H1 (cell line): ENCODE measurements at regions not wholly inside any gene's neighbourhood (a gene's known extent, or its start where the extent isn't known, plus 50 kb on each side); places are given as distances from the start of the nearest gene placed in this dataset.

Experiments
- CTCF ChIA-PET: fragments of 300-600 bp; sonication (Branson Sonifier 250); formaldehyde crosslinking; loops from one replicate; lab custom pipeline; 2021; ENCODE audit not compliant: partially characterized antibody; lab: Charles Lee
- POLR2A ChIA-PET: fragments of 300-600 bp; sonication (Branson Sonifier 250); formaldehyde crosslinking; loops from one replicate; lab custom pipeline; 2021; ENCODE audit warnings: inconsistent platforms; ENCODE audit not compliant: partially characterized antibody; lab: Charles Lee
- DNase-seq, 2 experiments: peaks; one replicate each; pipeline versions ENCODE4 v3.0.0 to v3.0.0-alpha.2; 2010 to 2022; ENCODE audit warnings: low spot score in 2 of 2, low read depth in 1 of 2, mixed read lengths in 1 of 2
- FAIRE-seq: peaks from 2 replicates; lab custom pipeline; 2011; peaks lifted over from hg19 to GRCh38; lab: Jason Lieb, UNC
- H2AFZ ChIP-seq: 2 replicates; pipeline ENCODE4 v1.8.1; 2012; ENCODE audit warnings: low read length, inconsistent platforms
- H2AK5ac ChIP-seq: 2 replicates; pipeline ENCODE4 v1.6.1; 2013; ENCODE audit warnings: low read depth, low read length
- H2BK120ac ChIP-seq: replicated peaks from 2 replicates; pipeline ENCODE3; 2013; ENCODE audit warnings: low read depth, low read length, inconsistent platforms
- H2BK12ac ChIP-seq: 2 replicates; pipeline ENCODE4 v1.6.1; 2013; ENCODE audit warnings: low read depth, low read length
- H2BK15ac ChIP-seq: 2 replicates; pipeline ENCODE4 v1.6.1; 2013; ENCODE audit warnings: low read length
- H2BK20ac ChIP-seq: 2 replicates; pipeline ENCODE4 v1.6.1; 2013; ENCODE audit warnings: low read length
- H2BK5ac ChIP-seq: 2 replicates; pipeline ENCODE4 v1.6.1; 2013; ENCODE audit warnings: low read depth, low read length
- H3K14ac ChIP-seq: 2 replicates; pipeline ENCODE4 v1.6.1; 2013; ENCODE audit warnings: inconsistent platforms; ENCODE audit not compliant: insufficient read length
- H3K18ac ChIP-seq: 2 replicates; pipeline ENCODE4 v1.6.1; 2013; ENCODE audit warnings: low read length; ENCODE audit errors: extremely low read depth
- H3K23ac ChIP-seq: 2 replicates; pipeline ENCODE4 v1.6.1; 2013; ENCODE audit warnings: inconsistent platforms; ENCODE audit not compliant: insufficient read length
- H3K23me2 ChIP-seq: 2 replicates; pipeline ENCODE4 v1.6.1; 2013; ENCODE audit warnings: low read depth, low read length
- H3K27ac ChIP-seq: 2 replicates; pipeline ENCODE4 v1.6.1; 2011; ENCODE audit warnings: low read depth, low read length, inconsistent platforms
- H3K27me3 ChIP-seq, 4 experiments: replicated peaks in 1 of 4; 1 replicate in 1 of 4; 2 replicates in 3 of 4; pipeline versions ENCODE4 v1.6.1 to v1.8.1; 2011 to 2013; ENCODE audit warnings: low read length in 3 of 4, mild to moderate bottlenecking in 3 of 4, inconsistent platforms in 2 of 4, mixed read lengths in 2 of 4, moderate library complexity in 1 of 4; ENCODE audit not compliant: control insufficient read depth in 3 of 4, insufficient read depth in 3 of 4; ENCODE audit errors: extremely low read depth in 1 of 4
- H3K36me3 ChIP-seq, 4 experiments: 2 replicates each; pipeline versions ENCODE4 v1.6.1 to v1.8.1; 2011 to 2013; ENCODE audit warnings: mild to moderate bottlenecking in 4 of 4, low read length in 3 of 4, moderate library complexity in 2 of 4, control low read depth in 1 of 4, inconsistent platforms in 1 of 4; ENCODE audit not compliant: insufficient read depth in 4 of 4, control insufficient read depth in 2 of 4
- H3K4ac ChIP-seq: replicated peaks from 2 replicates; pipeline ENCODE3; 2013; ENCODE audit warnings: low read length, low read depth, mixed read lengths, inconsistent platforms; ENCODE audit not compliant: insufficient read length
- H3K4me1 ChIP-seq, 4 experiments: replicated peaks in 1 of 4; 1 replicate in 1 of 4; 2 replicates in 3 of 4; pipeline versions ENCODE4 v1.6.1 to v1.8.1; 2011 to 2013; ENCODE audit warnings: low read length in 3 of 4, inconsistent platforms in 2 of 4, mixed read lengths in 1 of 4; ENCODE audit not compliant: insufficient read depth in 4 of 4, control insufficient read depth in 3 of 4
- H3K4me2 ChIP-seq, 2 experiments: 2 replicates each; pipeline versions ENCODE4 v1.6.1 to v1.8.1; 2011 to 2013; ENCODE audit warnings: low read depth in 2 of 2, low read length in 2 of 2, control low read depth in 1 of 2, inconsistent platforms in 1 of 2, mild to moderate bottlenecking in 1 of 2; ENCODE audit not compliant: insufficient read depth in 1 of 2
- H3K4me3 ChIP-seq, 4 experiments: fragments of 200-600, 300-600 bp in 1 of 4; sonication (generic), shearing (Covaris generic), sonication (Bioruptor Twin) in 1 of 4; 2 replicates each; pipeline versions ENCODE4 v1.5.1 to v1.8.1; 2011 to 2016; ENCODE audit warnings: low read length in 4 of 4, low read depth in 3 of 4, control low read depth in 2 of 4, inconsistent platforms in 2 of 4, mild to moderate bottlenecking in 2 of 4, mixed read lengths in 1 of 4, moderate library complexity in 1 of 4; ENCODE audit not compliant: insufficient read depth in 2 of 4; ENCODE audit errors: extremely low read depth in 1 of 4
- H3K56ac ChIP-seq: replicated peaks from 2 replicates; pipeline ENCODE3; 2013; ENCODE audit warnings: low read depth, mild to moderate bottlenecking, mixed read lengths, low read length, inconsistent platforms; ENCODE audit not compliant: insufficient read length
- H3K79me1 ChIP-seq: 2 replicates; pipeline ENCODE4 v1.6.1; 2013; ENCODE audit warnings: low read depth, low read length, control low read depth
- H3K79me2 ChIP-seq, 2 experiments: 2 replicates each; pipeline versions ENCODE4 v1.6.1 to v1.8.1; 2012 to 2013; ENCODE audit warnings: low read length in 2 of 2, mild to moderate bottlenecking in 2 of 2, inconsistent platforms in 1 of 2; ENCODE audit not compliant: insufficient read depth in 2 of 2, control insufficient read depth in 1 of 2
- H3K9ac ChIP-seq, 4 experiments: replicated peaks in 1 of 4; 1 replicate in 1 of 4; 2 replicates in 3 of 4; pipeline versions ENCODE4 v1.6.1 to v1.8.1; 2011 to 2013; ENCODE audit warnings: low read depth in 3 of 4, low read length in 3 of 4, control low read depth in 2 of 4, mild to moderate bottlenecking in 2 of 4, moderate library complexity in 2 of 4, inconsistent platforms in 1 of 4; ENCODE audit errors: extremely low read depth in 1 of 4
- H3K9me3 ChIP-seq, 2 experiments: 2 replicates each; pipeline versions ENCODE4 v1.6.1 to v1.8.1; 2012 to 2013; ENCODE audit warnings: mild to moderate bottlenecking in 2 of 2, moderate library complexity in 2 of 2, control low read depth in 1 of 2, inconsistent platforms in 1 of 2, low read depth in 1 of 2, low read length in 1 of 2, mixed read lengths in 1 of 2; ENCODE audit not compliant: insufficient read depth in 2 of 2
- H4K20me1 ChIP-seq, 2 experiments: replicated peaks in 1 of 2; 2 replicates each; pipeline versions ENCODE3 to v1.8.1; 2011 to 2013; ENCODE audit warnings: inconsistent platforms in 2 of 2, low read length in 2 of 2, mild to moderate bottlenecking in 1 of 2; ENCODE audit not compliant: insufficient read depth in 2 of 2, control insufficient read depth in 1 of 2
- H4K5ac ChIP-seq: 2 replicates; pipeline ENCODE4 v1.6.1; 2013; ENCODE audit warnings: low read length, low read depth, mixed read lengths, inconsistent platforms; ENCODE audit not compliant: insufficient read length
- H4K8ac ChIP-seq: 2 replicates; pipeline ENCODE4 v1.8.0; 2013; ENCODE audit warnings: mild to moderate bottlenecking, moderate library complexity, low read length, inconsistent platforms; ENCODE audit not compliant: insufficient read depth; ENCODE audit errors: extremely low read depth
- H4K91ac ChIP-seq: replicated peaks from 2 replicates; pipeline ENCODE3; 2013; ENCODE audit warnings: low read length, mixed read lengths, inconsistent platforms; ENCODE audit not compliant: insufficient read length
- NANOG ChIP-seq: IDR thresholded peaks from 2 replicates; pipeline ENCODE4 v1.6.1; 2011; ENCODE audit warnings: low read length, low read depth, mild to moderate bottlenecking, inconsistent platforms; ENCODE audit not compliant: insufficient read depth, poor library complexity, severe bottlenecking
- SRF ChIP-seq: IDR thresholded peaks from 2 replicates; pipeline ENCODE4 v1.6.1; 2011; ENCODE audit warnings: mild to moderate bottlenecking, low read depth, low read length, moderate library complexity
- WGBS, 2 experiments: shearing (Covaris generic) in 1 of 2; methylation state at CpG; one replicate each; pipeline versions ENCODE4 v1.1.6 to v1.1.7; 2013 to 2015; ENCODE audit warnings: low lambda C conversion rate in 2 of 2, mixed read lengths in 2 of 2, inconsistent platforms in 1 of 2, low coverage in 1 of 2, missing lambda C conversion rate in 1 of 2; ENCODE audit not compliant: insufficient replicate concordance in 2 of 2, insufficient coverage in 1 of 2, insufficient read length in 1 of 2; ENCODE audit errors: extremely low coverage in 1 of 2, missing lambda C conversion rate in 1 of 2; 5-methylcytosine and 5-hydroxymethylcytosine counted together

GRCh38 chrX:109922190-109922589, 80.7 kb upstream of the TMEM164 start:
- Histone ChIP-seq H3K36me3 (no peaks in the 10 kb centered on the region), H4K91ac (no peak overlapping the region), H3K9me3 (no peaks in the 10 kb centered on the region), H2BK15ac (no peak overlapping the region), H2BK120ac (no peak overlapping the region), H2BK20ac (no peak overlapping the region), H2BK5ac (no peak overlapping the region), H3K4me3 (no peak overlapping the region), H4K8ac (no peak overlapping the region), H4K5ac (no peak overlapping the region), H3K14ac (no peak overlapping the region), H3K79me2 (no peaks in the 10 kb centered on the region), H3K4me1 (no peaks in the 10 kb centered on the region), H3K18ac (no peak overlapping the region), H3K9ac (no peak overlapping the region), H4K20me1 (no peaks in the 10 kb centered on the region), H3K23ac (no peak overlapping the region), H2AK5ac (no peak overlapping the region), H3K79me1 (no peaks in the 10 kb centered on the region), H3K56ac (no peak overlapping the region), H3K4me2 (no peak overlapping the region), H3K4ac (no peak overlapping the region), H2AFZ (no peak overlapping the region), H3K27me3 (no peaks in the 10 kb centered on the region), H3K27ac (no peak overlapping the region), H3K23me2 (no peaks in the 10 kb centered on the region), H2BK12ac (no peak overlapping the region)
- no peak for FAIRE-seq
- ChIA-PET POLR2A (no interaction called here), CTCF (no interaction called here)
- DNase-seq: no peak
- WGBS, 2 experiments: 86% methylated on average over 2 of the region's 2 CpGs; no CpG with 5 or more reads in 1 of the 2 experiments
- TF ChIP-seq NANOG (no peak), SRF (no peak)
